M059J (cell line): ENCODE measurements at regions not wholly inside any gene's neighbourhood (a gene's known extent, or its start where the extent isn't known, plus 50 kb on each side); places are given as distances from the start of the nearest gene placed in this dataset.

Experiments
- DNase-seq: peaks from one replicate; pipeline ENCODE4 v3.0.0-alpha.2; 2012; ENCODE audit warnings: low read depth

DNA sequence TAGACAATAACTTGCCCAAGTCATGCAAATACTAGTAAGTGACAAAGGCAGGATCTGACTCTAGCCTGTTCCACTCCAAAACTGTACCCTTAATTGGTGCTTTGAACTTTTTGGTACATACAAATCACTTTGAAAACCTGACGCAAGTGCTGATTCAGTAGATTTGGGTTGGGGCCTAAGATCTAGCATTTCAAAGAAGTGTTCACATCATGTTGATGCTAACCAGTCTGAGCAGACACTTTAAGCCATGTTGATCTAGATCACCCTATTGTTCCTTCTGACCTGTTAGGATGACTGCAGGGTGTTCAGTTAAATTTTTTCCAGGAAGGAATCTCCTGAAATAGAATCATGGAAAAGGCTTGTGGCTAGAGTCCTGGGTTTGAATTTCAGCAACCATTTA is 57.7 kb upstream of the CPEB4 start:
- no peak for DNase-seq

DNA sequence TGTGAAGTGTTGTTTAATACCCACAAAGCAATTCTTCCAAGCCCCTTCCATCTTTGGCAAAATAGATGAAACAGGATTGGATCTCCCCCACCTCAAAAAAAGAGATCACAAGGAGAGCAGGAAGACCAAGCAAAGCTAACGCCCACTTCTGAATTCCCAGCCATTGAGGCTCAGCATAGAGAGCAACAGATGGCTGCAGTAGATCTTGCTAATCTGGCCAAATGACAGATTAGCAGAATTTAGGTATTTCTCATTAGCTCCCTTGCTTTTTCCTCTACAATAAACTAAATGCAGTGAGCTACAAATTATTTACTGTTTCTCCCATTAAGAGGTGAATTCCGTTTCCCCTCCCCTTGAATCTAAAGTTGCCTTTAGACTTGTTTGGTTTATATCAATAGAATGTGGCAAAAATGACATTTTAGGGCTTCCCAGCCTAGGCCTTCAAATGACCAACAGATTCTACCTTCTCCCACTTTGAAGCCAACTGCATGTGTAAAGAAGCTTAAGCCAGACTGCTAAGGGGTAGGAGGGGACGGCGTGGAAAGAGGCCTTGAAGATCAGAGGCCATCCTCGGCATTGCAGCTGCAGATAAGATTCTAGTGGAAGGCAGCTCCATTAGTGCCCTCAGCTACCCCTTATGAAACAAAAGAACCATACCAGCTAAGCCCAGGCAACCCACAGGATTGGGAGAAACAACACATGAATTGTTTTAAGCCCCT is 56.8 kb upstream of the CPEB4 start:
- DNase-seq: no peak

DNA sequence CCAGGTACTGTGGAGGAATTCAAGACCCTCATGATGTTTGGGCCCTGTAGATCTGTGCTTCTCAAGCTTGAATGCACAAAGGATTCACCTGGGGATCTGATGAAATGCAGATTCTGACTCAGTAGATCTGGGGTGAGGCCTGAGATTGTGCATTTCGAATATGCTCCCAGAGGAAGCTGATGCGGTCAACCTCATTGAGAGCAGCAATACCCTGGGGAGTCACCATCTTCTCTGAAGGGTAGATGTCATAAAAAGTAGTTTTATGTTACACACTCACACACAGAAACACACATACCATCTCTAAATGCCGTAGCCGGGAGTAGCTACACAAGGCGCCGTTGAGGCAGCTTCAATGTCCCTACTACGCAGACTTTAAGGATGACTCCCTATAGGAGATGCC is 55.8 kb upstream of the CPEB4 start:
- no peak for DNase-seq

DNA sequence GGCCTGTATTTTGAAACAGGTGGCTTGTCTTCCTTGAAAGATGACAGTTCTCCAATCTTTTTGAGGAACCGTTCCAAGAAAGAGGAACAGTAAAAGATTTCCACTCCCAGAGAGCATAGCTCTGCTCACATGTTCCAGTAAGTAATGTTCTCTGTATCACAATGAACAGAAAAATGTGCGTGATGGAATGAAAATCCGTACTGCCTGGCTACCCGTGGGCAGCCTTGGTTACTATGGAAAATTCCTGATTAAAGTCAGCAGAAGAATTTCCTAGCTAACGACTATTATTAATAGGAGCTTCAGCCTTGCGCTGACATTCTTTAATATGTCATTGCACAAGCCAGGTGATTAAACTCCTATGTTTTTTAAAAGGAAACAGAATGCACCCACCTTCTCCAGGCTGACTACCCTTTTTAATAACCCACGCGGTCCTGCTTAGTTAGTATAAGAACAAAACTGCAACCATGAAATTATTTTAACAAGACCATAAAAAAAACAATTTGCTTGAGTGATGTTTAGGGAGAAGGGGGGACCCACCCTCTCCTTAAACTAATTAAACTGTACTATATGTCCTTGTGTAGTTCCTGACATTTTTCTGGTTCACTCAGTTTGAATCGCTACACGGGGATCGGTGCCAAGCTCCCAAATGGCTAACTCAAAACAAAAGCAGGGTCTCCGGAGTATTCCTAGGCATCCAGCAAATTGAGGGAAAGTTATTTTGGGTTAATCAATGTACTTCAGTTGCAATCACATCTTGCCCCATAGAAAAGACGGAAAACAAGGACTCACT is 54.8 kb upstream of the CPEB4 start:
- DNase-seq: no peak

DNA sequence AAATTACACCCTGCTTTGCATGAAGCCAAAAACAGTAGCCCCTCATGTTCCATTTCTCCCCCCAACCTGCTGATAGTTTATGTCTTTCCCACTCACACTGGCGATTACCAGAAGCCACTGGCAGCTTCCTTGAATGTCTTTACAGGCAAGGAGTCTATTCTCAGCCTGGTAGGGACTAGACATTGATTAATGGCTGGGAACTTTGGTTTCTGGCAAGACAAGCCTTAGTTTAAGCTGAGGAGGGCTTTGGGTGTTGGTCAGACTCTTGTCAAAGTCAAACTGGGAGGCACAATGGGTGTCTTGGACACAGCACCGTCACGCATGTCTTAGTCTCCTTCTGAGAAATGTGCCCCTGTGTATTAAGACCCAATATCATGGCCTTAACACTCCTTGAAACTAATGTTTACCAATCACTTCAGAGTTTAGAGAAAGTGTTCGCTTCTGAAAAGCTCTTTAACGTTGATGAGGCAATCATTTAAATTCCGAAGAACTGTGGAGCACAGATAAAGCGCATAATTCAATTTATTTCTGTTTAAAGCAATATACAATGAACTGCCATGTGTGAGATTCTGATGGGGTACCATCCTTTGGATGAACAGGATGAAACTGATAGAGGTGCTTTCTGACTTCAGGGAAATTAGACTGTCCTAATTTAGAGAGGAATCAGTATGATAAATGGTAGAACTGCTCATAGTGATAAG is 53.9 kb upstream of the CPEB4 start:
- no peak for DNase-seq

DNA sequence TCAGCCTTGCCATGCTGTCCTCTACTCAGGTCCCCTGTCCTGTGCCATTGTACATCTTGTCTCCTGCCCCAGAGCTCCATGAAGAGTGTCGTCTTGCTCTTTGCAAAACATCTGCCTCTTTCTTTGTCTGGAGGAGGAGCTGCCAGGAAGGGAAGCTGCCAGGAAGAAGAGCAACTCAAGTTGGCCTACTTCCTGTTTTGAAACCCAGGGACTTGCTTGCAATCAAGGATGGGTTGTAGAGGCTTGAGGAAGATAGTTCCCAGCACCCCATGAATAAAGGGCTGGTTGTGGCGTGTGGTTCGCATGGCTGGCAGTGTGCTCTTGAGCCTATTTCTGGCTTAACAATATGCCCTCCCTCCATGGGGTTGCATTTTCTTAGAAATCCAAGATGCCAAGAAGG is 53.0 kb upstream of the CPEB4 start:
- DNase-seq: no peak

DNA sequence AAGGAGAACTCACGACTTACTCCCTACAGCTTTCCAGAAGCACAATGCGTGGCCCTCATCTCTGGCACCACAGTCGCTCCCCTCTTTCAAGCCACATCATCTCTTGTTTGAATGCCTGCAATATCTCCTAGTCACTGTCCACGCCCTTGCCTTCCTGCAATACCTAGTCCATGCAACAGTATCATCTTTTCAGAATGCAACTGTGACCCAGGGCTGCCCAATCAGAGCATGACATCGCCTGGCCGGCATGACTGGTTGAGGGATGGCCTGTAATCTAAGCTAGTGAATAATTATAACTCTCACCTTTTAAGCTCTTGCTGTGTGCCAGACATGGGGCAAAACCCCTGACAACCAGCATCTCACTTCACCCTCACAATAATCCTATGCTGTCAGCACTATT is 52.5 kb upstream of the CPEB4 start:
- DNase-seq: no peak

DNA sequence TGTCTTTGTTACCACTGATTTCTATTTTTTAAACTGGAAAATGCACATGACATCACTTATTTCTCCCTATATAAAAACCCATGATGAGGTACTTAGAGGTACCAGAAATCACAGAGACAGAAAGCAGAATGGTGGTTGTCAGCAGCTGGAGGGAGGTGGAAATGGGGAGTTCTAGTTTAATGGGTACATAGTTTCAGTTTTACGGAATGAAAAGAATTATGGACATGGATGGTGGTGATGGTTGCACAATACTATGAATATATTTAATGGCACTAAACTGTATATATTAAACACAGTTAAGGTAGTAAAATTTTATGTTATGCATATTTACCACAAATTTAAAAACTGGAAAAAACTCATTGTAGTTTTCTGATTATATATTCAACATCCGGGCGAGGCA is 50.5 kb upstream of the CPEB4 start:
- DNase-seq: no peak
